ENCODE measurements at regions not wholly inside any gene's neighbourhood (a gene's known extent, or its start where the extent isn't known, plus 50 kb on each side); places are given as distances from the start of the nearest gene placed in this dataset.
"Not testable (repeated sequence)": the region's sequence is repeated elsewhere in the genome, so short reads cannot be mapped to it uniquely, and the experiment has no call there.

GRCh38 chr1:104028416-104029035, 278.8 kb downstream of the AMY1C start:
- POLR2A ChIA-PET = interaction anchor here (0.5 kb wide), 1 partner anchor 25 kb away, joined by 3 read pairs; no protein-coding TSS in a partner anchor

DNA sequence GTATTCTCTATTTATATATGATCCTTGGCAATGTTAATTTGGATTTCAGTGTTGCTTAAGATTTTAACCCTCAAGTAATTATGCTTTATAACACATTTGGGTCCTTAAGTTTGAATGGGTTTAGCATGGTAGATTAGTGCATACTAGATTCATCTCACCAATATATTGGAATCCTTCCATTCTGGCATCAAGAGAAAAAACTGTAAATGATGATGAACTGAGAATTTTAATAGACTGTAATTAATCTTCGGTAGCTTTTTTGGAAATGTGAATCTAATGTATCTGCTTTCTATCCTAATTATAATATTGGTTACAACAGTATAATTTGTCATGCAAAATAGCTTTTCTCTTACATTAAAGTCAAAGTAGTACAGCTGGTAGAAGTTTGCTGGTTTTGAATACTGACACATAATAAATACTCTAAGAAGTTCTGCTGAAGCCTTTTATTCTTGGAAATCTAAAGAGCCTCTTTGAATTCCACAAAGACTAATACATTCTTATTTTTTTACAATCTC, 279.8 kb downstream of the AMY1C start:
- POLR2A ChIA-PET = interaction anchor here (0.6 to 2.2 kb wide), 4 partner anchors 8 to 337 kb away, joined by 3 to 6 read pairs (median 4); no protein-coding TSS in a partner anchor
- intact Hi-C loops (cut with micrococcal nuclease; ENCODE audit: unreplicated experiment) = no loop called here
- H3K9me2 ChIP-seq (ENCODE audit: insufficient read depth, low read length) = no peaks in the 10 kb centered on the region
- H3K4me3 ChIP-seq (ENCODE audit: low read depth, low read length, poor library complexity, severe bottlenecking) = no peak overlapping the region
- no peaks in the 10 kb centered on the region for H3K36me3 ChIP-seq (ENCODE audit: insufficient read depth, low read length)
- TF ChIP-seq CTCF (conservative IDR thresholded peaks at IDR 0.05; ENCODE audit: low read length) (no peak), EZH2phosphoT487 (IDR thresholded peaks at IDR 0.05; ENCODE audit: borderline replicate concordance, low read depth, low read length) (no peak)
- no peak overlapping the region for H3K4me2 ChIP-seq (ENCODE audit: low read length)
- H3K27ac ChIP-seq (ENCODE audit: low read depth, low read length, poor library complexity, severe bottlenecking) = no peak overlapping the region
- no peak for DNase-seq (ENCODE audit: low spot score)
- no peak overlapping the region for H2AFZ ChIP-seq (ENCODE audit: low read length)
- no peaks in the 10 kb centered on the region for H3K4me1 ChIP-seq (ENCODE audit: insufficient read depth, low read length, poor library complexity, severe bottlenecking)
- CTCF ChIA-PET (ENCODE audit: unreplicated experiment) = no interaction called here
- no peaks in the 10 kb centered on the region for H3K9me3 ChIP-seq (ENCODE audit: low read length)
- H4K20me1 ChIP-seq (ENCODE audit: insufficient read depth, low read length) = no peaks in the 10 kb centered on the region
- no peaks in the 10 kb centered on the region for H3K79me2 ChIP-seq (ENCODE audit: insufficient read depth, low read depth, low read length)
- no TSS peak for BruUV-seq (replicated peaks)

More at GRCh38 chr1:104028416-104029035, 278.8 kb downstream of the AMY1C start:
- no peaks in the 10 kb centered on the region for H3K36me3 ChIP-seq (ENCODE audit: insufficient read depth, low read length)
- no peaks in the 10 kb centered on the region for H3K79me2 ChIP-seq (ENCODE audit: insufficient read depth, low read depth, low read length)
- H3K4me1 ChIP-seq (ENCODE audit: insufficient read depth, low read length, poor library complexity, severe bottlenecking) = no peaks in the 10 kb centered on the region
- no TSS peak for BruUV-seq (replicated peaks)
- H3K9me3 ChIP-seq (ENCODE audit: low read length) = no peaks in the 10 kb centered on the region
- no peak overlapping the region for H3K27ac ChIP-seq (ENCODE audit: low read depth, low read length, poor library complexity, severe bottlenecking)
- intact Hi-C loops (cut with micrococcal nuclease; ENCODE audit: unreplicated experiment) = no loop called here
- no peaks in the 10 kb centered on the region for H4K20me1 ChIP-seq (ENCODE audit: insufficient read depth, low read length)
- H3K4me2 ChIP-seq (ENCODE audit: low read length) = no peak overlapping the region
- DNase-seq (ENCODE audit: low spot score) = no peak
- no peak overlapping the region for H2AFZ ChIP-seq (ENCODE audit: low read length)
- no peak overlapping the region for H3K4me3 ChIP-seq (ENCODE audit: low read depth, low read length, poor library complexity, severe bottlenecking)
- H3K9me2 ChIP-seq (ENCODE audit: insufficient read depth, low read length) = no peaks in the 10 kb centered on the region
- TF ChIP-seq CTCF (conservative IDR thresholded peaks at IDR 0.05; ENCODE audit: low read length) = no peak
- TF ChIP-seq EZH2phosphoT487 (IDR thresholded peaks at IDR 0.05; ENCODE audit: borderline replicate concordance, low read depth, low read length) = no peak
- CTCF ChIA-PET (ENCODE audit: unreplicated experiment) = no interaction called here

DNA sequence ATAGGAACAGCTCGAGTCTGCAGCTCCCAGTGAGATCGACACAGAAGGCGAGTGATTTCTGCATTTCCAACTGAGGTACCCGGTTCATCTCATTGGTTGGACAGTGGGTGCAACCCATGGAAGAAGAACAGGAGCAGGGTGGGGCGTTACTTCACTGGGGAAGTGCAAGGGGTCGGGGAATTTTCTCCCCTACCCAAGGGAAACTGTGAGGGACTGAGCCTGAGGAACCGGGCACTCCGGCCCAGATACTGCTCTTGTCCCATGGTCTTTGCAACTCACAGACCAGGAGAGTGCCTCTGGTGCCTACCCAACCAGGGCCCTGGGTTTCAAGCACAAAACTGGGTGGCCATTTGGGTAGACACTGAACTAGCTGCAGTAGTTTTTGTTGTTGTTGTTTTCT, 307.1 kb downstream of the AMY1C start:
- Histone ChIP-seq H3K27ac (ENCODE audit: low read depth, low read length, poor library complexity, severe bottlenecking) (no peak overlapping the region), H3K4me1 (ENCODE audit: insufficient read depth, low read length, poor library complexity, severe bottlenecking) (no peaks in the 10 kb centered on the region), H3K79me2 (ENCODE audit: insufficient read depth, low read depth, low read length) (no peaks in the 10 kb centered on the region), H3K36me3 (ENCODE audit: insufficient read depth, low read length) (no peaks in the 10 kb centered on the region), H2AFZ (ENCODE audit: low read length) (no peak overlapping the region), H3K9me3 (ENCODE audit: low read length) (no peaks in the 10 kb centered on the region), H4K20me1 (ENCODE audit: insufficient read depth, low read length) (no peaks in the 10 kb centered on the region), H3K4me3 (ENCODE audit: low read depth, low read length, poor library complexity, severe bottlenecking) (no peak overlapping the region), H3K9me2 (ENCODE audit: insufficient read depth, low read length) (no peaks in the 10 kb centered on the region), H3K4me2 (ENCODE audit: low read length) (no peak overlapping the region)
- TF ChIP-seq CTCF (conservative IDR thresholded peaks at IDR 0.05; ENCODE audit: low read length) (no peak), EZH2phosphoT487 (IDR thresholded peaks at IDR 0.05; ENCODE audit: borderline replicate concordance, low read depth, low read length) (no peak)
- POLR2A ChIA-PET = interaction anchor here (0.8 kb wide), 1 partner anchor 14 kb away, joined by 5 read pairs; no protein-coding TSS in a partner anchor
- CTCF ChIA-PET (ENCODE audit: unreplicated experiment) = no interaction called here
- DNase-seq (ENCODE audit: low spot score) = no peak
- no TSS peak for BruUV-seq (replicated peaks)
- intact Hi-C loops (cut with micrococcal nuclease; ENCODE audit: unreplicated experiment) = no loop called here

DNA sequence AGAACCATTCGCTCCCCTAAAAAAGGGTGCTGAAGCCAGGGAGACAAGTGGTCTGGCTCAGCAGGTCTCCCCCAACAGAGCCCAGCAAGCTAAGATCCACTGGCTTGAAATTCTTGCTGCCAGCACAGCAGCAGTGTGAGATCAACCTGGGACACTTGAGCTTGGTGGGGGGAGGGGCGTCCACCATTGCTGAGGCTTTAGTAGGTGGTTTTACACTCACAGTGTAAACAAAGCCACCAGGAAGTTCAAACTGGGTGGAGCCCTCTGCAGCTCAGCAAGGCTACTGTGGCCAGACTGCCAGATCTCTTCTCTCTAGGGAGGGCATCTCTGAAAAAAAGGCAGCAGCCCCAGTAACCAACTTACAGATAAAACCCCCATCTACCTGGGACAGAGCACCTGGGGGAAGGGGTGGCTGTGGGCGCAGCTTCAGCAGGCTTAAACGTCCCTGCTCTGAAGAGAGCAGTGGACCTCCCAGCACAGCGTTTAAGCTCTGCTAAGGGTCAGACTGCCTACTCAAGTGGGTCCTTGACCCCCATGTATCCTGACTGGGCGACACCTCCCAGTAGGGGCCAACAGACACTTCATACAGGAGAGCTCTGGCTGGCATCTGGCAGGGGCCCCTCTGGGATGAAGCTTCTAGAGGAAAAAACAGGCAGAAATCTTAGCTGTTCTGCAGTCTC, 307.7 kb downstream of the AMY1C start:
- H2AFZ ChIP-seq (ENCODE audit: low read length); H3K4me1 ChIP-seq (ENCODE audit: insufficient read depth, low read length, poor library complexity, severe bottlenecking); BruUV-seq (replicated peaks); H3K4me3 ChIP-seq (ENCODE audit: low read depth, low read length, poor library complexity, severe bottlenecking); H3K27ac ChIP-seq (ENCODE audit: low read depth, low read length, poor library complexity, severe bottlenecking); H3K9me2 ChIP-seq (ENCODE audit: insufficient read depth, low read length); DNase-seq (ENCODE audit: low spot score); intact Hi-C loops (cut with micrococcal nuclease; ENCODE audit: unreplicated experiment); H3K9me3 ChIP-seq (ENCODE audit: low read length); H4K20me1 ChIP-seq (ENCODE audit: insufficient read depth, low read length); CTCF ChIA-PET (ENCODE audit: unreplicated experiment); H3K79me2 ChIP-seq (ENCODE audit: insufficient read depth, low read depth, low read length); H3K4me2 ChIP-seq (ENCODE audit: low read length); H3K36me3 ChIP-seq (ENCODE audit: insufficient read depth, low read length): not testable (repeated sequence)
- POLR2A ChIA-PET = interaction anchor here (0.8 to 0.9 kb wide), 2 partner anchors 13 to 15 kb away, joined by 3 to 5 read pairs; no protein-coding TSS in a partner anchor

All from OCI-LY7 (cell line).